ES-I3 (cell line): ENCODE measurements at regions not wholly inside any gene's neighbourhood (a gene's known extent, or its start where the extent isn't known, plus 50 kb on each side); places are given as distances from the start of the nearest gene placed in this dataset.

Experiments used
- H3K36me3 ChIP-seq: 2 replicates; pipeline ENCODE4 v1.6.1; 2013; ENCODE audit warnings: mild to moderate bottlenecking, low read length, control low read depth, moderate library complexity; ENCODE audit not compliant: insufficient read depth
- H3K4me1 ChIP-seq: 2 replicates; pipeline ENCODE4 v1.6.1; 2013; ENCODE audit warnings: mild to moderate bottlenecking, control low read depth, low read length; ENCODE audit not compliant: insufficient read depth
- H3K9ac ChIP-seq: 2 replicates; pipeline ENCODE4 v1.6.1; 2013; ENCODE audit warnings: low read depth, mild to moderate bottlenecking, low read length, moderate library complexity
- H3K9me3 ChIP-seq: 2 replicates; pipeline ENCODE4 v1.6.1; 2013; ENCODE audit warnings: mild to moderate bottlenecking, low read length, moderate library complexity; ENCODE audit not compliant: control insufficient read depth, insufficient read depth

- H3K36me3 ChIP-seq, result no peaks in the 10 kb centered on the region
- no peaks in the 10 kb centered on the region for H3K4me1 ChIP-seq
- no peaks in the 10 kb centered on the region for H3K9me3 ChIP-seq
- H3K9ac ChIP-seq, result no peak overlapping the region
Observed at GRCh38 chr2:122139739-122140420, 384.4 kb downstream of the TSN start.

GRCh38 chr2:122144884-122145283 is 389.4 kb downstream of the TSN start:
- Histone ChIP-seq H3K9me3 (no peaks in the 10 kb centered on the region), H3K4me1 (no peaks in the 10 kb centered on the region), H3K9ac (no peak overlapping the region), H3K36me3 (no peaks in the 10 kb centered on the region)

- Histone ChIP-seq H3K36me3 (no peaks in the 10 kb centered on the region), H3K4me1 (no peaks in the 10 kb centered on the region), H3K9ac (no peak overlapping the region), H3K9me3 (no peaks in the 10 kb centered on the region)
Observed at GRCh38 chr2:122145856-122146255, 390.4 kb downstream of the TSN start.

DNA sequence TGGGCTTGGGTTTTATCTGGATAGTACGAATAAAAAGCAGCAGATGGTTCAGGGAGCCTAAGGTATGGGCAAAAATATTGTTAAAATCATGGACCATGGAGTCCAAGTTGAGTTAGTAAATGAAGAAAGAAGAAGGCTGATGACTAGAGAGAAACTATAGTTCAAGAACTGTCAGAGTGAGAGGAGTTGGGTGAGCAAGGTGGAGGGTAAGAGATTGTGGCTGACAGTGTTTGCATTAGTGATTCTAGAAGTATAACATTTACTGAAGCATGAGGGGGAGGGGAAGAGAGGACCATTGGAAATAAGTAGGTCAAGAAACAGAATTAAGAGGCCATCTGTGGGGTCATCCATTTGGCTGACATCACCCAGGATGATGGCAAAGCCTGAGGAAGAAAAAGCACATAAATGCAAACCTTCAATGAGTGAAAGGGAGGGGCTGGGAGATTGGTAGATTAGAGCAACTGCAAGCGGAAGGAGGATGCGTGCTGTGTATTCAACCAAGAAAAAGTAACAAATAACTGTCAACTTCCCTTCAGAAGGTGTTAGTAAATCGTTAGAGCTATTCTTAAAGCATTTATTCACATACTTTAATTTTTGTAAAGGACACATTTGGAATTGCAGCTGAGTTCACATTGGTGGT is 392.8 kb downstream of the TSN start:
- no peaks in the 10 kb centered on the region for H3K9me3 ChIP-seq
- H3K9ac ChIP-seq, result no peak overlapping the region
- no peaks in the 10 kb centered on the region for H3K4me1 ChIP-seq
- H3K36me3 ChIP-seq, result no peaks in the 10 kb centered on the region

- no peaks in the 10 kb centered on the region for H3K9me3 ChIP-seq
- H3K4me1 ChIP-seq, result no peaks in the 10 kb centered on the region
- H3K9ac ChIP-seq, result no peak overlapping the region
- H3K36me3 ChIP-seq, result no peaks in the 10 kb centered on the region
Observed at GRCh38 chr2:122150524-122151280, 395.3 kb downstream of the TSN start.

DNA sequence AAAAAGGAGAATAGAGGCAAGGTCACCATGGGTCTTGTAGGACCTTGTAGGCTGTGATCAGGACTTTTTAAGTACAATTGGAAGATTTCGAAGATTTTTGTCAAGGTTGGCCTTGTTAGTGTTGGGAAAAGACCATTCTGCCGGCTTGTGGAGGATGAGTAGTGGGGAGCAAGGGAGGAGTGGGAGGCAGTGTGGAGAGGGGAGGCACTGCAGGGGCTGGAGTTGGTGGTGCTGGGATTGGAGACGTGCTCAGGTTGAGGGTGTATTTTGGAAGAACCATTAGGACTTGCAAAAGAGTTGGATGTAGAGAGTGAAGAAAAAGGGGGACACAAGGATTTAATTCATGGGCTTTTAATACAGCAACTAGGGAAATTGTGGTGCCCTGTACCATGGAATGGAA is 397.1 kb downstream of the TSN start:
- H3K4me1 ChIP-seq, result no peaks in the 10 kb centered on the region
- no peaks in the 10 kb centered on the region for H3K9me3 ChIP-seq
- H3K36me3 ChIP-seq, result no peaks in the 10 kb centered on the region
- no peak overlapping the region for H3K9ac ChIP-seq

- Histone ChIP-seq H3K9ac (no peak overlapping the region), H3K36me3 (no peaks in the 10 kb centered on the region), H3K9me3 (no peaks in the 10 kb centered on the region), H3K4me1 (no peaks in the 10 kb centered on the region)
Observed at GRCh38 chr2:122156176-122156890, 400.9 kb downstream of the TSN start.

- H3K9ac ChIP-seq, result no peak overlapping the region
- no peaks in the 10 kb centered on the region for H3K9me3 ChIP-seq
- no peaks in the 10 kb centered on the region for H3K4me1 ChIP-seq
- H3K36me3 ChIP-seq, result no peaks in the 10 kb centered on the region
Observed at GRCh38 chr2:122157158-122157557, 401.7 kb downstream of the TSN start.

DNA sequence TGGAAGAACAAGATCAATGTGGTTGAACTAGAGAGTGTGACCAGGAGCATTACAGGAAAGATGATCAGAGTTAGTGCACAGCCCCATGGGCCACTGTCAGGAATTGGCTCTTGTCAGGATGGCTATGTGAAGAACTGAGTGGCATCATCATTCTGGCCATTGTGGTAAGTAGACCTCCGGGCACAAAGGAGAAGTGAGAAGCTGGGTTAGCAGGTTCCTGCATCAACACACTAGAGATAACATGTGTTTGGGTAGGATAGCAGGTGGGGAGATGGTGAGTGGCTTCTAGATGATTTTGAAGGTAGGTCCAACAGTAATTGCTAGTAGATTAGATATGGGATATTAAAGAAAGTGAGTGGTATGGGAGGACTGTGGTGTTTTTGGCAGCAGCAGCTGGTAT is 408.2 kb downstream of the TSN start:
- Histone ChIP-seq H3K36me3 (no peaks in the 10 kb centered on the region), H3K9ac (no peak overlapping the region), H3K9me3 (no peaks in the 10 kb centered on the region), H3K4me1 (no peaks in the 10 kb centered on the region)

GRCh38 chr2:122164964-122165363 is 409.5 kb downstream of the TSN start:
- Histone ChIP-seq H3K9me3 (no peaks in the 10 kb centered on the region), H3K4me1 (no peaks in the 10 kb centered on the region), H3K9ac (no peak overlapping the region), H3K36me3 (no peaks in the 10 kb centered on the region)

- Histone ChIP-seq H3K9me3 (no peaks in the 10 kb centered on the region), H3K4me1 (no peaks in the 10 kb centered on the region), H3K9ac (no peak overlapping the region), H3K36me3 (no peaks in the 10 kb centered on the region)
Observed at GRCh38 chr2:122166820-122167219, 411.4 kb downstream of the TSN start.

- H3K4me1 ChIP-seq, result no peaks in the 10 kb centered on the region
Observed at GRCh38 chr2:122167515-122167914, 412.1 kb downstream of the TSN start.

GRCh38 chr2:122168799-122169198 is 413.3 kb downstream of the TSN start:
- H3K4me1 ChIP-seq, result no peaks in the 10 kb centered on the region
- H3K9ac ChIP-seq, result no peak overlapping the region
- H3K36me3 ChIP-seq, result no peaks in the 10 kb centered on the region
- H3K9me3 ChIP-seq, result no peaks in the 10 kb centered on the region

More at GRCh38 chr2:122167515-122167914, 412.1 kb downstream of the TSN start:
- no peak overlapping the region for H3K9ac ChIP-seq
- no peaks in the 10 kb centered on the region for H3K9me3 ChIP-seq
- no peaks in the 10 kb centered on the region for H3K36me3 ChIP-seq

- no peaks in the 10 kb centered on the region for H3K36me3 ChIP-seq
- no peak overlapping the region for H3K9ac ChIP-seq
- H3K4me1 ChIP-seq, result no peaks in the 10 kb centered on the region
- no peaks in the 10 kb centered on the region for H3K9me3 ChIP-seq
Observed at GRCh38 chr2:122172812-122173211, 417.4 kb downstream of the TSN start.
